Kidney (tissue), 13 donors: ENCODE measurements at regions not wholly inside any gene's neighbourhood (a gene's known extent, or its start where the extent isn't known, plus 50 kb on each side); places are given as distances from the start of the nearest gene placed in this dataset.

Experiments
- DNase-seq, 5 donors: peaks; one replicate each; pipeline ENCODE4 v3.0.0-alpha.2; 2013 to 2020
- FAIRE-seq: peaks from 2 replicates; lab custom pipeline; 2012; peaks lifted over from hg19 to GRCh38; lab: Jason Lieb, UNC
- H3K27ac ChIP-seq, 2 donors: one replicate each; pipeline ENCODE4 v1.7.0; 2013; ENCODE audit warnings: low read depth in 2 of 2, low read length in 2 of 2, inconsistent platforms in 1 of 2
- H3K27me3 ChIP-seq: one replicate; pipeline ENCODE4 v1.7.1; 2013; ENCODE audit warnings: low read length, inconsistent platforms; ENCODE audit not compliant: control insufficient read depth, insufficient read depth
- H3K36me3 ChIP-seq, 3 donors: one replicate each; pipeline versions ENCODE4 v1.7.0 to v1.7.1; 2013; ENCODE audit warnings: low read length in 3 of 3, control low read depth in 1 of 3, inconsistent platforms in 1 of 3; ENCODE audit not compliant: insufficient read depth in 3 of 3, control insufficient read depth in 2 of 3
- H3K4me1 ChIP-seq, 3 donors: one replicate each; pipeline versions ENCODE4 v1.7.0 to v1.7.1; 2013; ENCODE audit warnings: low read length in 3 of 3, inconsistent platforms in 1 of 3, low read depth in 1 of 3; ENCODE audit not compliant: control insufficient read depth in 2 of 3, insufficient read depth in 2 of 3
- H3K4me3 ChIP-seq, 3 donors: one replicate each; pipeline versions ENCODE4 v1.7.0 to v1.8.1; 2013; ENCODE audit warnings: low read length in 3 of 3, control low read depth in 1 of 3, inconsistent platforms in 1 of 3
- H3K9ac ChIP-seq, 3 donors: one replicate each; pipeline versions ENCODE4 v1.7.0 to v1.7.1; 2013; ENCODE audit warnings: low read length in 3 of 3, control low read depth in 1 of 3, inconsistent platforms in 1 of 3
- H3K9me3 ChIP-seq, 3 donors: one replicate each; pipeline versions ENCODE4 v1.7.0 to v1.7.1; 2013; ENCODE audit warnings: low read length in 3 of 3, control low read depth in 1 of 3, inconsistent platforms in 1 of 3; ENCODE audit not compliant: control insufficient read depth in 2 of 3, insufficient read depth in 1 of 3
- intact Hi-C: fragments of 100-400 bp; cut with DNase I; formaldehyde crosslinking; loops from one replicate; pipeline ENCODE4 v1.11.1; 2022
- TF ChIP-seq, protein P1 (sequence below): IDR thresholded peaks from 3 replicates; pipeline ENCODE4 v1.5.1; 2012; ENCODE audit warnings: mild to moderate bottlenecking, moderate library complexity, borderline replicate concordance; ENCODE audit not compliant: insufficient read depth; ENCODE audit errors: extremely low read depth
- donor health status: control.
- donor health status: control.
- donor health status: control.
- donor health status: control.
- donor health status: control.
- donor health status: DM: yes; HTN: yes; CAD: no.
- donor health status: Normal renal cell carcinoma (clear cell type).

DNA sequence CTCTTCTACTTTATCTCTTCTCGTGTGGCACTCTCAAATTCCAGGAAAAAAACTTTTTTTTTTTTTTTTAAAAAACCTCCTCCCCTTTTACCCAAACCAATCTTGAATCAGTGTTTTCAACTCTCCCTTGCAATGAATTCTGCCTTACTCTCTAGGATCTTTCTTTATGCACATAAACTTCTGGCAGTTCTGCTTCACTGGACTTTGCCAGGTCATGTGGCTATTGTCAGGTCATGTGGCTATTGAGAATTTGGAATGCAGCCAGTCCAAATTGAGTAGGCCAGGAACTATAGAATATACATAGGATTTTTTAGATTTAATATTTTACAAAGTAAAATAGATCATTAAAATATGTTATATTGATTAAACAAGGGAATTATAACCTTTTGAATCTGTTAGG, 218.2 kb downstream of the TMTC3 start:
- DNase-seq (peak in 2 of 5 donors; percentile 16 to 27), FAIRE-seq (no peak)
- Histone ChIP-seq H3K9ac (no peak overlapping the region), H3K27ac (no peak overlapping the region), H3K4me1 (no peaks in the 10 kb centered on the region), H3K4me3 (no peak overlapping the region), H3K27me3 (no peaks in the 10 kb centered on the region), H3K36me3 (no peaks in the 10 kb centered on the region), H3K9me3 (no peaks in the 10 kb centered on the region)
- TF ChIP-seq, protein P1, sequence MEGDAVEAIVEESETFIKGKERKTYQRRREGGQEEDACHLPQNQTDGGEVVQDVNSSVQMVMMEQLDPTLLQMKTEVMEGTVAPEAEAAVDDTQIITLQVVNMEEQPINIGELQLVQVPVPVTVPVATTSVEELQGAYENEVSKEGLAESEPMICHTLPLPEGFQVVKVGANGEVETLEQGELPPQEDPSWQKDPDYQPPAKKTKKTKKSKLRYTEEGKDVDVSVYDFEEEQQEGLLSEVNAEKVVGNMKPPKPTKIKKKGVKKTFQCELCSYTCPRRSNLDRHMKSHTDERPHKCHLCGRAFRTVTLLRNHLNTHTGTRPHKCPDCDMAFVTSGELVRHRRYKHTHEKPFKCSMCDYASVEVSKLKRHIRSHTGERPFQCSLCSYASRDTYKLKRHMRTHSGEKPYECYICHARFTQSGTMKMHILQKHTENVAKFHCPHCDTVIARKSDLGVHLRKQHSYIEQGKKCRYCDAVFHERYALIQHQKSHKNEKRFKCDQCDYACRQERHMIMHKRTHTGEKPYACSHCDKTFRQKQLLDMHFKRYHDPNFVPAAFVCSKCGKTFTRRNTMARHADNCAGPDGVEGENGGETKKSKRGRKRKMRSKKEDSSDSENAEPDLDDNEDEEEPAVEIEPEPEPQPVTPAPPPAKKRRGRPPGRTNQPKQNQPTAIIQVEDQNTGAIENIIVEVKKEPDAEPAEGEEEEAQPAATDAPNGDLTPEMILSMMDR, result no peak
- intact Hi-C loops, result no loop called here

GRCh38 chr12:88361493-88361892, 218.8 kb downstream of the KITLG start:
- no peaks in the 10 kb centered on the region for H3K4me1 ChIP-seq
- no peaks in the 10 kb centered on the region for H3K27me3 ChIP-seq
- FAIRE-seq, result no peak
- no peak overlapping the region for H3K9ac ChIP-seq
- no peaks in the 10 kb centered on the region for H3K36me3 ChIP-seq
- no peak overlapping the region for H3K4me3 ChIP-seq
- no peak for DNase-seq
- H3K9me3 ChIP-seq, result no peaks in the 10 kb centered on the region
- H3K27ac ChIP-seq, result no peak overlapping the region
- intact Hi-C loops, result no loop called here
- TF ChIP-seq, protein P1, result no peak

GRCh38 chr12:88362439-88362838, 217.8 kb downstream of the KITLG start:
- DNase-seq (no peak), FAIRE-seq (no peak)
- Histone ChIP-seq H3K9me3 (no peaks in the 10 kb centered on the region), H3K36me3 (no peaks in the 10 kb centered on the region), H3K27ac (no peak overlapping the region), H3K27me3 (no peaks in the 10 kb centered on the region), H3K4me3 (no peak overlapping the region), H3K4me1 (no peaks in the 10 kb centered on the region), H3K9ac (no peak overlapping the region)
- TF ChIP-seq, protein P1, result no peak
- intact Hi-C loops, result no loop called here

DNA sequence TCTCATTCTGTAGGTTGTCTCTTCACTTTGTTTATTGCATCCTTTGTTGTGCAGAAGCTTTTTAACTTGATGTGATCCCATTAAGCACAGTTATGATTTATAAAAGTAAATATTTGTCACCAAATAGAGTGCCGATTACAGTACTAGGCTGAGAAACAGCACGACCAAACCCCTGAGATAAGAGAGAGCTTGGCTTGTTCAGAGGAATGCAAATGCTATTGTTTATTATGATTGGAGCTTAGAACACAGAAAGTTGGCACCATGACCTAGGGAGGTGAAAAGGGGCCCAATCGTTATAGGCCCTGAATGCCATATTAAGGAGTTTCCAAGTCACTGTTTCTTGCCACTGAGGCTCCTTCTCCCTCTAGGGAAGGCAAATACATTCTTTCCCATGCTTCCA, 214.9 kb downstream of the KITLG start:
- no peaks in the 10 kb centered on the region for H3K36me3 ChIP-seq
- H3K4me3 ChIP-seq, result no peak overlapping the region
- H3K27me3 ChIP-seq, result no peaks in the 10 kb centered on the region
- intact Hi-C loops, result no loop called here
- no peaks in the 10 kb centered on the region for H3K9me3 ChIP-seq
- no peak overlapping the region for H3K9ac ChIP-seq
- DNase-seq (no peak), FAIRE-seq (no peak)
- TF ChIP-seq, protein P1, result no peak
- no peak overlapping the region for H3K27ac ChIP-seq
- no peaks in the 10 kb centered on the region for H3K4me1 ChIP-seq
